NCI-H2227 treated with DMSO at 0.1 percent for 48 hours (cell line): ENCODE measurements at regions not wholly inside any gene's neighbourhood (a gene's known extent, or its start where the extent isn't known, plus 50 kb on each side); places are given as distances from the start of the nearest gene placed in this dataset.

Source experiments
- DNase-seq: peaks from one replicate; lab custom pipeline; 2025; lab: John Stamatoyannopoulos, UW

DNA sequence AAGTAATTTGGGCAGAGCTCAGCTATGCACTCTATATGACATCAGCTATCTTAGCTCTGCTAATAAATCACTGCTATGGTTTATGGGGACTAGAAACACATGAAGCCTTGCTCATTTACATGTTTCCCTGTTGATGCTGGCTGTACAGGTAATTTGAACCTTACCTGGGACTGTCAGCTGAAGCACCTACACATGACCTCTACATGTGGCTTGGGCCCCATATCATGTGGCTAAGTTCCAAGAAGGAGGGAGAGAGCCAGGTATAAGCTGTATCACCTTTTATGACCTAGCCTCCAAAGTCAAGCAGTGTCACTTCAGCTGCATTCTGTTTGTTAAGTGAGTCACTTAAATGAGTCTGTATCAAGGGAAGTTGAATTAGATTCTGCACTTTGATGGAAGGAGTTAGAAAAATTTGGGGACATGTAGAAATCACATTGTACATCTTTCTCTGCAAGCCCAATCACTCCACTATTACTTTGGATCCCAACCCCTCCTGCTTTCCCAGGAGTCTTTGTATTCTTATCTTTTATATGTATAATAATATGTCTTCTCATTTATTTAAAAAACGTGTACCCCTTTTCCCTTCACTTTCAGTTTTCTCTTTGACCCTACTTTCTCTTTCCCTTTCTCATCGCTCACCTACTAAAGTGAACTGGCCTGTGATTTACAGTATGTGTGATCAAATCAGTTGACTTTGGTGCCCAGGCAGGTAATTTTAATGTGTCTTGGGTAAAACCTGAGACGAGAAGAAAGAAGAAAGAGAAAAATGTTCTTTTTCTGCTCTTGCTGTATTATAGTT lies 53.4 kb upstream of the PRKACB start:
- no peak for DNase-seq

DNA sequence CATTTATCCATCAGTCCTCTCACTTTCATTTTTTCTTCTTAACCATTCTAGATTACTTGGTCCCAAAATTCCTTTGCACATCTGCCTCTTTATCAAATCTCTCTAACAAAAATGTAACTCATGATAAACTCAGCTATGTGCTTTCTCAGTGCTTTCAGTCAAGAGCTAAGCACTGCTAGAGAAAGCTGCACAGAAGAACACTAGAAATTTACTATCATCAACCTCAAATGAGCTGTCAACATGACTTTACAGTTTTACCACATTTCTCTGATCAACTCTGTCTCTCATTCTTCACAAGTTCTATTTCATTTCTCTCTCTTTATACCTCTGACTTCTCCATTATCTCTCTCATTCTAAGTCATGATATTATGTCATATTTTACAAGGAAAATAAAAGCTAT lies 54.2 kb upstream of the PRKACB start:
- DNase-seq, result no peak

DNA sequence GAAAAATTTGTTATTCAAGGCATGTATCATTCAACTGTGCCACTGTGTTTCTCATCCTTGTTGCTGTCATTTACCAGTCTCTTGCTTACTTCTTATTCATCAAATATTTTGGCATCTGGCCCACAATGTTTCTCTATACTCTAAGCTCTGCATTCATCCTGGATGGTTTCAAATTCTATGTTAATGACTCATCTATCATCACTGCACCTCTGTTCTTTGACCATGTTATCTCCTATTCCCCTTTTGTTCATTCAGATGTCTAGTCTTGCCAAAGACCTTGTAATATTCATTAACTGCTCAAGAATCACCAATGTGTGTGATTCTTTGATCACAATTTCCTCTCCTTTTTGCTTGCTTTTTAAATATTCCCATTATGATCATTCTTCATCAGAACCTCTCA lies 54.6 kb upstream of the PRKACB start:
- no peak for DNase-seq

DNA sequence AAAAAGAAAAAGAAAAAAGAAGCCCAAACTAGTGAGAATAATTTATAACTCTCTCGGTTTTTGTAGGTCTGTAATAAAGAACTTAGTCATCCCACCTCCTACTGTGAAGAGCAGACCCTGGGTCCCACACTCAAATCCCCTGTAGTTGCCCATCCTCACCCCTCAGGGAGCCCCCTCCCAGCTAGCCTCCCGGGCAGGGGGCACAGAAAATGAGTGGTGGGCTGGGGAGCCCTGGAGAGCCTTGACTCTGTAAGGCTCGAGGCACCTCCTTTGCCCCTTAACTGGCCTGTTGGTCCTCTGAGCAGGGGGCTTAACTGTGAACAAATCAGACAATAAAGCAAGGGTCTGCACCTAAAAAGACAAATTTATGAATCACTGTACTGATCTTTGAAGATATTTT lies 57.5 kb upstream of the PRKACB start:
- no peak for DNase-seq

DNA sequence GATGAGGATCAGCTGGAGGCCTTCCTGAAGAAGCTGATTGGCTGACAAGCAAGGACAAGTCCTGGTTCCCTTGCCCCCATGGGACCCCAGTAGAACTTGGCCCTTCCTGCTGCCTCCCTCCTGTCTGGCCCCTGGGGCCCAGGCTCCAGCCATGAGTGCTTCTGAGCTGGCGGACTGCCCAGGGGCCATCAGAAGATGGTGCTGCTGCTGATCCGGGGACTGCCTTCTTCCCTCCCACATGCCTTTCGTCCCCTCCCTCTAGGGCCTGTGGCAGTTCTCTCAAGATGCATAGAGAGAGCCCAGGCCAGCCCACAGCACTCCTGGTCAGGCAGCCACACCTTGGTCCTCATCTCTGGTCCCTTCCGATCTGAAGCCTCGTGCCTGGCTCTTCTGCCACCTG lies 57.9 kb upstream of the PRKACB start:
- DNase-seq, result no peak

DNA sequence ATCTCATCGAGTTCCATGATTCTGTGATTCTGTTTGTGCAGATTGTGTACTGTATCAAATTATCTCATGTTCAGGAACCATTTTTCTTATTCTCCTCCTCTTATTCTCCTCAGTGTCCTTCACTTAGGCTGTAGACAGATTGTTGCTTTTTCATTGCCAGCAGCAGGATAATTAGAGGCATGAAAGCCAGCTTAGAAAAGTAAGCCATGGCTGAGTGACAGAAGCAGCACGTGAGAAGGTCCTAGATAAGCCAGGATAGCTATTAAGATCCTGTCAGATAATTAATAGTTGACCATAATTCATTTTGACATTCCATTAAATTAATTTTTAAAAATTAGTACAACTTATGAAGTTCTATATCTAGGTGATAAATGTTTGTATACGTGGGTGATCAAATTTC lies 60.8 kb upstream of the PRKACB start:
- DNase-seq, result peak; percentile 51

DNA sequence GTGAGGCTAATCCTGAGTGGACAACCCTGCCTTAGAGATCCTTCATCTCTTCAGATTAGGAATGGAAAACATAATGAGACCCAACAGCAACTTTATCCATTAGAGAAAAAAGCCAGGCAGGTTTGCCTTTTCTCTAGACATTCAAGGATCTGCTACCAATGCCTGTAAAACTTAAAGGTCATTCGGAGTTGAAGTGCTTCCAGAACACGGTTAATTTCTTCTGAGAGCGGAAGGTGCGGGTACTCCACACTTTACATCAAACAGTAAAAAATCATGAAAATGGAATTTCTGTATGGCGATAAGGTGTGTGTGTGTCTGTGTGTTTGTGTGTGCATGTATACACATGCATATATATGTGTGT lies 65.2 kb upstream of the PRKACB start:
- DNase-seq, result peak; percentile 50

DNA sequence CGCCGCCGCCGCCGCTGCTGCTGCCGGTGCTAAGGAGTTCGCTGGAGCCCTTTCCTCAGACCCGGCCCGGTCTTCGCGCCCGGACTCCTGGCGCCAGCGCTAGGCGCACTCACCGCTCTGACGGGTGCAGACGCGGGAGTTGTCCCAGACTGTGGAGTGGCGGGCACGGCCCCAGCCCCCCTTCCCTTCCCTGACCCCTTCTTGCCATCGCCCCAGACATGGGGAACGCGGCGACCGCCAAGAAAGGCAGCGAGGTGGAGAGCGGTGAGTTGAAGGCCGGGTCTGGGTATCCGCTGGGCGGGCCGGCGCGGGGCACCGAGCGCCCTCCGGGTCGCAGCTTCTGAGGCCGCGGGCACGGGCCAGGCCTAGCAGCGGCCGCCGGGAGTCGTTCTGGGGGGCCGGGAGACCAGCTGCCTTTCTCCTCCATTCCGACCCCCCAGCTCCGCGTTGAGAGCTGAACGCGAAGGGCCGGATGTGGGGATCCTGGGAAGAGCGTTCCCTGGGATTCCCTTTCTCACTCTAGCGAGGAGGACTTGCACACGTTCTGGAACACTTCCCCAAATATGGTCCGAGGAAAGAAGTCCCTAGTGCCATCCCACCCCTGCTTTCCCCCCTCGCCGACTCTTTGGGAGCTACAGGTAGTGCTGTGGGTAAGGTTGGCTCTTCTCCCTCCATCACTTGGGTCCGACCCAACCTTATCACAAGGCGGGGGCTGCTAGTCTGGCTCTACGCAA lies 65.8 kb upstream of the PRKACB start:
- DNase-seq, result peak; percentile 58

DNA sequence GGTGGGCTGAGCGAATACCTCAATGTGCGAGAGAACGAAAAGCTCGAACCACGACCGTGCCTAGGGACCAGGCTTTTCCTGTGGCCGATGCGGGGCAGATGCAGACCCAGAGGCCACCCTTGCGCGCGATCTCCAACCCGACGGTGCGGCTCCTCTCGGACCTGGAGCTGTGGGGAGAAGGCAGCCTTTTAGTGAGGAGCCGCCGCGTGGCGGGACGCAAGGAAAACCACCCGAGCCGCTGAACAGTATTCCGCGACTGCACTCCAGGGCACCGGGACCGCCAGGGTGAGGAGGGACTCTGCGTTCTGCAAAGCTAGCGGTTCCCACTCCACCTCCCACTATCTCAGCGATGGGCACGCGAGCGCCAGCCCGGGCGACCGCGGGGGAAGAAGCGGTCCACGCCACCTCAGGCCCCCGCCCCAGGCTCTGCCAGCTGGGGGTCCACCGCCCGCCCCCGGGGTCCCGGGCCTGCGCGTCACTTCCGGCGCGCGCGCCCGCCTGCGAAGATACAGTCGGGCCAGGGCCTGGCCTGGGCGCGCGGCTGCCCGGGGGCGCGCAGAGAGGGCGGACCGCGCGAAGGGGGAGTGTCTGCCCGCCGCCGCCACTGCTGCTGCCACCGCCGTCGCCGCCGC lies 66.5 kb upstream of the PRKACB start:
- peak; percentile 92 for DNase-seq

DNA sequence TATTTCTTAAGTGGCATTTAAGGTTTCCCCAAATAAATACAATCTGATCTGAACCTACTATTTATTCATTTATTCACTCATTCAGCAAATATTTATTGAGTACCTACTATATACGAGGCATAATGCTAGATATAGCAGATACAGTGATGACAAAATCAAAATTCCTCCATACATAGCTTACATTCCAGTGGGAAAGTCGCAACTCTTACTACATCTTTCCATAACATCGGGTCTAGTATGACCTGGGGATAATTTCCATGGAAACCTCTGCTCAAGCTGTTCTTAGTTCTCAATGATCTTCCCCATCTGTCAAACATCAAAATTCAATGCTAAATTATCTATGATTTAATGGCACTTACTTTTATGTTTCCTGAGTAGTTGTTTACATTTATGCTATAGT lies 70.8 kb upstream of the PRKACB start:
- no peak for DNase-seq

DNA sequence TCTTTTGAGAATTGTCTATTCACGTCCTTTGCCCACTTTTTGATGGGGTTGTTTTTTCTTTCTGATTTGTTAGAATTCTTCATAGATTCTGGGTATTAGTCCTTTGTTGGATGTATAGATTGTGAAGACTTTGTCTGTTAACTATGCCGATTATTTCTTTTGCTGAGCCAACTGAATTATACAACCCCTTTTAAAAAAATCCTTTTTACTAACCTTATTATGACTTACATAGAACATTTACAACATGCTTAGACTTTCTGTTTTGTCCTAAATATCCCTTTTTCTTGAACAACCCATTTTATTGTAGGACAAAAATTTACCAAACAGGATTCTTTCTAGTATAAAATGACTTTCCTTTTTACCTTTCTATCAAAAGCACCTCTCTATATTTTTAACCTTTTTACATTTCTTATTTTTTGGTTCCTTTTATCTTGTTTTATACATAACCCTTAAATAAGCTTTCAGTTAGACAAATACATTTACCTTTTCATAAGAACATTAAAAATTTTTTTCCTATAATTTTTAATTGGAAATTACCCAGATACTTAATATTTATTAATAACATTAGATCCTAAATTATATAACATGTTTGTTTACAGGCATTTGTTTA lies 70.4 kb upstream of the TTLL7 start:
- DNase-seq, result no peak

DNA sequence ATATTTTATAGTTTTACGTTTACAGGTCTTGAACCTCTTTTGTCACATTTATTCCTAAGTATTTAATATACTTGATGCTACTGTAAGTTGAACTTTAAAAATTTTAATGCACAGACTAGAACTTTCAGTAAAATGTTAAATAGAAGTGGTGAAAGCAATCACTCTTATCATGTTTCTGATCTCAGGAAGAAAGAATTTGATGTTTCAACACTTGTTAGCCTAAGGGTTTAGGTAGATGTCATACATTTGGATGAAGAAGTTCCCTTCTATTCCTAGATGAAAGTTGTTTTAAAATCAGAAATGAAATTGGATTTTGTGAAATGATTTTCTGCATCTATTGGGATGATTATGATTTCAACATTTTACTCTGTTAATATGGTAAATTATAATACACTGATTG lies 63.6 kb upstream of the TTLL7 start:
- DNase-seq, result no peak

DNA sequence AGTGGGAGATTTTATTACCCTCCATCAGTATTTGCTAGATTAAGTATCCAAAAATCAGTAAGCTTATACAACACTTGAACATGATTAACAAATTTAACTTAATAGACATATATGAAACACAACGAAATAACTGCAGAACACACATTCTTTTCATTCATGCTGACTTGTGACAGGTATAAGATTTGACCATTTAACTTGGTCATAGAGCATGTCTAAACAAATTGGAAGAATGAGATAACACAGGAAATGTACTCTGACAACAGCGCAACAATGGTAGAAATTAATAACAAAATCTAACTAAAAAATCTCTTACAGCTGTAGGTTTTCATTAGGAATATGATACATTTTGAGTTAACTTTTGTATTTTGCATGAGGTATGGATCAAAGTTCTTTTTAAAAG lies 62.4 kb upstream of the TTLL7 start:
- DNase-seq, result no peak

DNA sequence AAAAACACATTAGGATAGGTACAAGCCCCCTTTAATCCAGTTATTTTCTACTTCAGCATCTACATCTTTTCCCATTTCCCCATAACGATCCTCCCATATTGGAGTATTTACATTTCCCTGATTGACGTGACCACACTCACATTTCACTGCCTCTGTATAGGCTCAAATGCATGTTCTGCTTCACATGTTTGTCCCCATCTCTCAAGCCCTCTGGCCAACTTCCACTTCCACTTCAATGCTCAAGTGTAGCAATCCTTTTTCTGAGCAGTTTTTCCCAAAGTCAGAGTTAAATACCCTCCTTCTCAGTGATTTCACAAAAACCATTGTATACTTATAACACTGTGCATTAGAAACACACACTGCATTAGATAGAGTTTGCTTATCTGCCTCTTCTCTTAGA lies 61.8 kb upstream of the TTLL7 start:
- no peak for DNase-seq

DNA sequence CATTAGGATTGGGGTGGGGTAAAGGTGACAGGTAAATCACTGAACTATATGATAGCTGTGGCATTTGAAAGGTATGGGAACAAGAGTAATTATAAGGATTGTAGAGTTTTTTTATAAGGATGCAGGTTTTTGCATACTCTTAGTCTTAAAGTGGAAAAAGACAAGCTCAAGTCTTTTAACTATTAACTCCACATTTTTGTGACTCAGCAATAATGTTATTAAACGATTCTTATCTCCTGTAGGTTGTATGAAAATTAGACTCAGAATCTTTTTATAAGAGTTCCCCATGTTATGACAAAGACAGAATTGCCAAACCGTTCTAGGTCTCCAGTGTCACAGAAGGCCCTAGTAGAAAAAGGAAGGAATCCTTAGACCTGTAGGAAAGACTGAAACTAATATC lies 49.9 kb upstream of the TTLL7 start:
- no peak for DNase-seq
